Upper lobe of left lung (tissue), 4 donors: ENCODE measurements at regions not wholly inside any gene's neighbourhood (a gene's known extent, or its start where the extent isn't known, plus 50 kb on each side); places are given as distances from the start of the nearest gene placed in this dataset.

Source experiments
- EP300 ChIP-seq, 4 donors: sonication (generic); formaldehyde crosslinking; IDR thresholded peaks; one replicate each; pipeline ENCODE4 v1.5.1; 2017; ENCODE audit warnings: antibody characterized with exemption in 4 of 4, control low read depth in 2 of 4
- POLR2A ChIP-seq, 4 donors: fragments of 450-650 bp; IDR thresholded peaks; one replicate each; pipeline ENCODE4 v1.5.1; 2016 to 2017; ENCODE audit warnings: antibody characterized with exemption in 4 of 4, mild to moderate bottlenecking in 2 of 4
- POLR2AphosphoS5 ChIP-seq, 2 donors: sonication (generic); formaldehyde crosslinking; IDR thresholded peaks; one replicate each; pipeline ENCODE4 v1.5.1; 2017; ENCODE audit warnings: antibody characterized with exemption in 2 of 2
- TF ChIP-seq, protein P1 (sequence below), 6 experiments: fragments of 450-650 bp in 4 of 6; fragments of 200-600 bp in 2 of 6; sonication (generic) in 2 of 6; IDR thresholded peaks; one replicate each; pipeline ENCODE4 v1.5.1; 2016 to 2019; ENCODE audit warnings: antibody characterized with exemption in 6 of 6

DNA sequence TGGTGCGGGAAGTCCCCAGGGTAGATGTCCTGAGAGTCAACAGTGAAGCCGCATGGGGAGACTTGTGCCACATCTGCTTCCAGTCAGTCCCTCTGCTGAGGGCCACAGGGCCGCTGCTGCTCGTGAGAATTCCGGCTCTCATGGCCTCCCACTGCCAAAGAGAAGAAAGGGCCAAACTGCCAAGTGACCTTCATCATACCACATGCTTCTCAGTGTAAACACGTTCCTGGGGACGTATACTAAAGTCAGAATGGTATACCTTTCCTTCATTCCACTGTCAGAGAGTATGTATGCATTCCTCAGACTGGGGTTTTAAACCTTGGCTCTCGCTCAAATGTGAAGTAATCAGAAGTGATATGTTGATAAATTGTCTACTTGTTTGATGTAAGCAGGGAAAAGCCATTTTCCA lies 52.8 kb upstream of the SEC61G start:
- TF ChIP-seq, protein P1, sequence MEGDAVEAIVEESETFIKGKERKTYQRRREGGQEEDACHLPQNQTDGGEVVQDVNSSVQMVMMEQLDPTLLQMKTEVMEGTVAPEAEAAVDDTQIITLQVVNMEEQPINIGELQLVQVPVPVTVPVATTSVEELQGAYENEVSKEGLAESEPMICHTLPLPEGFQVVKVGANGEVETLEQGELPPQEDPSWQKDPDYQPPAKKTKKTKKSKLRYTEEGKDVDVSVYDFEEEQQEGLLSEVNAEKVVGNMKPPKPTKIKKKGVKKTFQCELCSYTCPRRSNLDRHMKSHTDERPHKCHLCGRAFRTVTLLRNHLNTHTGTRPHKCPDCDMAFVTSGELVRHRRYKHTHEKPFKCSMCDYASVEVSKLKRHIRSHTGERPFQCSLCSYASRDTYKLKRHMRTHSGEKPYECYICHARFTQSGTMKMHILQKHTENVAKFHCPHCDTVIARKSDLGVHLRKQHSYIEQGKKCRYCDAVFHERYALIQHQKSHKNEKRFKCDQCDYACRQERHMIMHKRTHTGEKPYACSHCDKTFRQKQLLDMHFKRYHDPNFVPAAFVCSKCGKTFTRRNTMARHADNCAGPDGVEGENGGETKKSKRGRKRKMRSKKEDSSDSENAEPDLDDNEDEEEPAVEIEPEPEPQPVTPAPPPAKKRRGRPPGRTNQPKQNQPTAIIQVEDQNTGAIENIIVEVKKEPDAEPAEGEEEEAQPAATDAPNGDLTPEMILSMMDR (IDR thresholded peaks at IDR 0.05): no peak
- TF ChIP-seq EP300 (IDR thresholded peaks at IDR 0.05) (no peak), POLR2AphosphoS5 (IDR thresholded peaks at IDR 0.05) (peak in 1 of 2 donors; percentile 24), POLR2A (IDR thresholded peaks at IDR 0.05) (no peak)
